Hepatocyte (in vitro differentiated cells): ENCODE measurements at regions not wholly inside any gene's neighbourhood (a gene's known extent, or its start where the extent isn't known, plus 50 kb on each side); places are given as distances from the start of the nearest gene placed in this dataset.

Experiments
- DNase-seq: peaks from one replicate; pipeline ENCODE4 v3.0.0-alpha.2; 2016; ENCODE audit warnings: low spot score
- H2AFZ ChIP-seq: fragments of 200-600 bp; sonication (generic); 2 replicates; pipeline ENCODE4 v1.6.0; 2016; ENCODE audit warnings: antibody characterized with exemption, mild to moderate bottlenecking
- H3K27ac ChIP-seq: fragments of 200-600 bp; sonication (generic); 2 replicates; pipeline ENCODE4 v1.5.1; 2016; ENCODE audit warnings: mild to moderate bottlenecking
- H3K27me3 ChIP-seq: fragments of 200-600 bp; sonication (generic); 2 replicates; pipeline ENCODE4 v1.6.1; 2016
- H3K36me3 ChIP-seq: fragments of 200-600 bp; sonication (generic); replicated peaks from 2 replicates; pipeline ENCODE4 v1.5.1; 2016; ENCODE audit warnings: low read depth; ENCODE audit not compliant: insufficient read depth
- H3K4me1 ChIP-seq: fragments of 200-600 bp; sonication (generic); 2 replicates; pipeline ENCODE4 v1.5.1; 2016; ENCODE audit warnings: mild to moderate bottlenecking, moderate library complexity; ENCODE audit not compliant: insufficient read depth
- H3K4me2 ChIP-seq: fragments of 200-600 bp; sonication (generic); 2 replicates; pipeline ENCODE4 v1.6.0; 2016
- H3K4me3 ChIP-seq: fragments of 200-600 bp; sonication (generic); 2 replicates; pipeline ENCODE4 v1.5.1; 2016; ENCODE audit warnings: mild to moderate bottlenecking
- H3K79me2 ChIP-seq: fragments of 200-600 bp; sonication (generic); 2 replicates; pipeline ENCODE4 v1.6.0; 2017; ENCODE audit warnings: mild to moderate bottlenecking
- H3K9me2 ChIP-seq: fragments of 200-600 bp; sonication (generic); replicated peaks from 2 replicates; pipeline ENCODE4 v1.6.0; 2017; ENCODE audit warnings: mild to moderate bottlenecking; ENCODE audit not compliant: insufficient read depth
- H3K9me3 ChIP-seq: fragments of 200-600 bp; sonication (generic); 2 replicates; pipeline ENCODE4 v1.5.1; 2016; ENCODE audit warnings: low read depth, mild to moderate bottlenecking
- H4K20me1 ChIP-seq: fragments of 200-600 bp; sonication (generic); 2 replicates; pipeline ENCODE4 v1.6.0; 2016; ENCODE audit warnings: mild to moderate bottlenecking; ENCODE audit not compliant: insufficient read depth, poor library complexity, severe bottlenecking
- EZH2 ChIP-seq: fragments of 200-600 bp; sonication (generic); IDR thresholded peaks from 2 replicates; pipeline ENCODE4 v1.6.1; 2016; ENCODE audit warnings: antibody characterized with exemption, mild to moderate bottlenecking, borderline replicate concordance
- EZH2phosphoT487 ChIP-seq: fragments of 200-600 bp; sonication (generic); IDR thresholded peaks from one replicate; pipeline ENCODE4 v1.6.1; 2018; ENCODE audit warnings: antibody characterized with exemption, mild to moderate bottlenecking, low read depth, moderate library complexity; ENCODE audit not compliant: unreplicated experiment, severe bottlenecking
- WGBS: methylation state at CpG from one replicate; pipeline ENCODE4 v1.1.6; 2016; ENCODE audit warnings: low lambda C conversion rate; ENCODE audit errors: missing lambda C conversion rate; 5-methylcytosine and 5-hydroxymethylcytosine counted together
- TF ChIP-seq, protein P1 (sequence below): fragments of 200-600 bp; sonication (generic); IDR thresholded peaks from 2 replicates; pipeline ENCODE4 v1.5.1; 2016; ENCODE audit warnings: antibody characterized with exemption, mild to moderate bottlenecking; ENCODE audit not compliant: poor library complexity

DNA sequence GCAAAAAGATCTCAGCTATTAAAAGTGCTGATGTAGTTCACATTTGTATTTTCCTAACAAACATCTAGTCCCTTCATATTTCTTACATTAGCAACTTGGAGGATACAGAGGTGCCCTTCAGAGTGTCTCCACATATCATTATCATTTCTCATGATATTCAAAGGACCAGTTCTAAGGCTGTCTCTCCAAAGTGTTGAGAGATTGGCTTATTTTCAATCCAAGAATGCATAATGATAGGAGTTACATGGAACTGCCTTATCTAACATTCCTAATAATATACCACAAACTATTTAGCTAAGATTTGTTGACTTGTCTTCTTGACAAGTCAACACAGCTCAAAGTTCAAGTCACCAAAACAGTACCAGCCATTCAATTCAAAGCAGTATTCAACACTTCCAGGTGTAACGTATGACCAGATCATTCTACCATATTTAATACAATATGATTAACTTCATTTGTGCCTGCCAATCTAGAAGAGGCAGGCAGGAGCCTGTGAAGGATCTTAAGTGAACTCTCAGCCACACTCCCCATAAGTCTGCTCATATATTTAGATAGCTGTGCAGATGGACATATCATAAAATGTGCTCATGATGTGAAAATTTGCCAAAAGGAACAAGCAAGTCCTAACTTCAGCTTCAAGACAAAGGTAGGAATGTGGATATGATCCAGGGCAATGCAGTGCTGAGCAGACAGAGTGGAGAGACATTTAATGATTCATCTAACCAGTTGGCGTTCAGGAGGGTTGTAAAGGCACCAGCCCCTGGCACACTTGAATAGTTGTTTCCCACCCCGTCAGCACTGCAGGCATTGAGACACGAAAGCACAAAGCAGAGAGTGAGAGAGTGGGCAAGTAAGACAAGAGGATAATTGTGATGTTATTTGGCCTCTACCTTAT is 108.3 kb downstream of the MTERF1 start:
- peak overlapping the region; percentile 24 for H3K4me2 ChIP-seq

DNA sequence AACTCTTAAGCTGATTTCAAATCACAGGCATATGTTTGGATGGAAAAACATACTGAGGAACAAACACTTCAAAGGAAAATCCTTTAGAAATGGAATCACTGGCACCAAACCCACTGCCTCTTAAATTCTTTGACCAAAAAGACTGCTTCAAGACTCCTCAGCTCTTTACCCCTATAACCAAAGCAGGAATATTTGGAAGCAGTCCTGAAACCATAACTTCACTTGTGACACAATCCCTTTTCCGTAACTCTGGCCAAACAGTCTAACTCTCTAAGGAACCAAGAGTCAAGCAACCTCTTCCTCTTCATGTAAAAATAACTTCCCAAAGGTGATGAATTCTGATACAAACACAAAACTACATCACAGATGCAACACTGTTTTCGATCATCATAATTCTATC is 104.3 kb downstream of the MTERF1 start:
- WGBS = 95% methylated on average over 2 of the region's 2 CpGs
- TF ChIP-seq EZH2 (no peak), EZH2phosphoT487 (no peak)
- TF ChIP-seq, protein P1, sequence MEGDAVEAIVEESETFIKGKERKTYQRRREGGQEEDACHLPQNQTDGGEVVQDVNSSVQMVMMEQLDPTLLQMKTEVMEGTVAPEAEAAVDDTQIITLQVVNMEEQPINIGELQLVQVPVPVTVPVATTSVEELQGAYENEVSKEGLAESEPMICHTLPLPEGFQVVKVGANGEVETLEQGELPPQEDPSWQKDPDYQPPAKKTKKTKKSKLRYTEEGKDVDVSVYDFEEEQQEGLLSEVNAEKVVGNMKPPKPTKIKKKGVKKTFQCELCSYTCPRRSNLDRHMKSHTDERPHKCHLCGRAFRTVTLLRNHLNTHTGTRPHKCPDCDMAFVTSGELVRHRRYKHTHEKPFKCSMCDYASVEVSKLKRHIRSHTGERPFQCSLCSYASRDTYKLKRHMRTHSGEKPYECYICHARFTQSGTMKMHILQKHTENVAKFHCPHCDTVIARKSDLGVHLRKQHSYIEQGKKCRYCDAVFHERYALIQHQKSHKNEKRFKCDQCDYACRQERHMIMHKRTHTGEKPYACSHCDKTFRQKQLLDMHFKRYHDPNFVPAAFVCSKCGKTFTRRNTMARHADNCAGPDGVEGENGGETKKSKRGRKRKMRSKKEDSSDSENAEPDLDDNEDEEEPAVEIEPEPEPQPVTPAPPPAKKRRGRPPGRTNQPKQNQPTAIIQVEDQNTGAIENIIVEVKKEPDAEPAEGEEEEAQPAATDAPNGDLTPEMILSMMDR = no peak
- H2AFZ ChIP-seq = no peak overlapping the region

More for the DNA sequence above, 108.3 kb downstream of the MTERF1 start:
- H3K4me1 ChIP-seq = peaks cover 11% of the 10 kb centered on the region
- no peaks in the 10 kb centered on the region for H3K9me2 ChIP-seq
- no peak overlapping the region for H3K27ac ChIP-seq
- no peaks in the 10 kb centered on the region for H4K20me1 ChIP-seq
- no peaks in the 10 kb centered on the region for H3K27me3 ChIP-seq
- 64% methylated on average over 4 of the region's 4 CpGs for WGBS
- no peaks in the 10 kb centered on the region for H3K36me3 ChIP-seq
- H3K9me3 ChIP-seq = no peaks in the 10 kb centered on the region
- DNase-seq = no peak
- no peak overlapping the region for H2AFZ ChIP-seq
- no peak overlapping the region for H3K4me3 ChIP-seq
- H3K79me2 ChIP-seq = no peaks in the 10 kb centered on the region
- no peak for TF ChIP-seq EZH2phosphoT487
- TF ChIP-seq, protein P1 = no peak
- TF ChIP-seq EZH2 = no peak

DNA sequence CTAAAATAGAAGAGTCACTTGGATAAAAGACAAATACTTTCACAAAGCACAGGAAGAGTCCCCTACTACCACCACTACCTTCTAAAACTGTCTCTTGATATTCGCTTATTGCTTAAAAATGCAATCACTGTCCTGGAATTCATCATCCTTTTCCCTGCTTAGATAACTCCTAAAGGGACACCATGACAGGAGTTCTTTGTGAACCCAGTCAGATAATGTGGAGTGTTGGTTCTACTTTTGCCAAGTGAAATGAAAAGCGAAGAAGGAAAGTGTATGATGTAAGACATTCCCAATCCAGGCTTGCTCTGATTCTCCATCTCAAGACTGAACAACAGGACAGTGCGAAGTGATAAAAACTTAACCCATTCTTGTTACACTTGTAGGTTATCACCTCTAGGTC is 103.0 kb downstream of the MTERF1 start:
- no peaks in the 10 kb centered on the region for H4K20me1 ChIP-seq
- 93% methylated on average over 3 of the region's 3 CpGs for WGBS
- no peak overlapping the region for H3K4me2 ChIP-seq
- H3K9me2 ChIP-seq = no peaks in the 10 kb centered on the region
- H2AFZ ChIP-seq = no peak overlapping the region
- H3K4me1 ChIP-seq = no peaks in the 10 kb centered on the region
- TF ChIP-seq EZH2 (no peak), EZH2phosphoT487 (no peak)
- TF ChIP-seq, protein P1 = no peak
- no peaks in the 10 kb centered on the region for H3K27me3 ChIP-seq
- no peak for DNase-seq
- H3K4me3 ChIP-seq = no peak overlapping the region
- no peaks in the 10 kb centered on the region for H3K9me3 ChIP-seq
- H3K27ac ChIP-seq = no peak overlapping the region
- H3K79me2 ChIP-seq = no peaks in the 10 kb centered on the region
- H3K36me3 ChIP-seq = no peaks in the 10 kb centered on the region

More for the DNA sequence above, 104.3 kb downstream of the MTERF1 start:
- peaks cover 6% of the 10 kb centered on the region for H3K4me1 ChIP-seq
- H3K4me3 ChIP-seq = no peak overlapping the region
- H3K27ac ChIP-seq = no peak overlapping the region
- no peaks in the 10 kb centered on the region for H3K36me3 ChIP-seq
- H3K79me2 ChIP-seq = no peaks in the 10 kb centered on the region
- DNase-seq = no peak
- H3K9me2 ChIP-seq = no peaks in the 10 kb centered on the region
- H4K20me1 ChIP-seq = no peaks in the 10 kb centered on the region
- no peaks in the 10 kb centered on the region for H3K9me3 ChIP-seq
- no peak overlapping the region for H3K4me2 ChIP-seq
- H3K27me3 ChIP-seq = no peaks in the 10 kb centered on the region
